ENCODE measurements at regions not wholly inside any gene's neighbourhood (a gene's known extent, or its start where the extent isn't known, plus 50 kb on each side); places are given as distances from the start of the nearest gene placed in this dataset.
"Not testable (repeated sequence)": the region's sequence is repeated elsewhere in the genome, so short reads cannot be mapped to it uniquely, and the experiment has no call there.

GRCh38 chr20:36082315-36082915 lies 72.1 kb upstream of the EPB41L1 start:
- no peak for TF ChIP-seq CTCF (IDR thresholded peaks at IDR 0.05; ENCODE audit: low read length)
- TF ChIP-seq EZH2 (IDR thresholded peaks at IDR 0.05; ENCODE audit: borderline replicate concordance, low read length) = no peak
- Histone ChIP-seq H3K36me3 (ENCODE audit: insufficient read depth, low read length) (no peaks in the 10 kb centered on the region), H3K4me1 (ENCODE audit: insufficient read depth, low read length, severe bottlenecking) (no peaks in the 10 kb centered on the region), H3K9me3 (ENCODE audit: low read length) (peaks cover 5% of the 10 kb centered on the region; the same call in 1 of the 2 replicates), H3K27me3 (ENCODE audit: insufficient read depth, low read length) (peaks cover 3% of the 10 kb centered on the region; the same call in 1 of the 2 replicates), H3K9me2 (ENCODE audit: low read depth, low read length) (no peaks in the 10 kb centered on the region), H3K79me2 (ENCODE audit: insufficient read depth, low read length) (no peaks in the 10 kb centered on the region), H3K27ac (ENCODE audit: low read depth, low read length, poor library complexity, severe bottlenecking) (no peak overlapping the region), H3F3A (ENCODE audit: insufficient read depth, low read length) (no peaks in the 10 kb centered on the region), H3K9ac (ENCODE audit: low read length) (no peak overlapping the region), H4K20me1 (ENCODE audit: insufficient read depth, low read length) (no peaks in the 10 kb centered on the region), H3K4me3 (ENCODE audit: low read depth, low read length, poor library complexity, severe bottlenecking) (no peak overlapping the region), H3K4me2 (ENCODE audit: low read length) (no peak overlapping the region), H2AFZ (ENCODE audit: low read length) (no peak overlapping the region)

GRCh38 chr20:36083200-36083599 lies 71.3 kb upstream of the EPB41L1 start:
- H3K9me2 ChIP-seq (ENCODE audit: low read depth, low read length); H3K4me3 ChIP-seq (ENCODE audit: low read depth, low read length, poor library complexity, severe bottlenecking); H3K79me2 ChIP-seq (ENCODE audit: insufficient read depth, low read length); H3K4me2 ChIP-seq (ENCODE audit: low read length); H3K4me1 ChIP-seq (ENCODE audit: insufficient read depth, low read length, severe bottlenecking); H3F3A ChIP-seq (ENCODE audit: insufficient read depth, low read length); H3K9me3 ChIP-seq (ENCODE audit: low read length); H4K20me1 ChIP-seq (ENCODE audit: insufficient read depth, low read length); H3K36me3 ChIP-seq (ENCODE audit: insufficient read depth, low read length); H2AFZ ChIP-seq (ENCODE audit: low read length); H3K27me3 ChIP-seq (ENCODE audit: insufficient read depth, low read length); H3K9ac ChIP-seq (ENCODE audit: low read length); H3K27ac ChIP-seq (ENCODE audit: low read depth, low read length, poor library complexity, severe bottlenecking): not testable (repeated sequence)

GRCh38 chr20:36084356-36084755 lies 70.2 kb upstream of the EPB41L1 start:
- no peaks in the 10 kb centered on the region for H3K36me3 ChIP-seq (ENCODE audit: insufficient read depth, low read length)
- H3K9me3 ChIP-seq (ENCODE audit: low read length) = peaks cover 5% of the 10 kb centered on the region; the same call in 1 of the 2 replicates
- no peak overlapping the region for H3K4me2 ChIP-seq (ENCODE audit: low read length)
- peaks cover 3% of the 10 kb centered on the region; the same call in 1 of the 2 replicates for H3K27me3 ChIP-seq (ENCODE audit: insufficient read depth, low read length)
- no peaks in the 10 kb centered on the region for H3F3A ChIP-seq (ENCODE audit: insufficient read depth, low read length)
- H3K27ac ChIP-seq (ENCODE audit: low read depth, low read length, poor library complexity, severe bottlenecking) = no peak overlapping the region
- no peak overlapping the region for H3K9ac ChIP-seq (ENCODE audit: low read length)
- H3K4me1 ChIP-seq (ENCODE audit: insufficient read depth, low read length, severe bottlenecking) = no peaks in the 10 kb centered on the region
- H2AFZ ChIP-seq (ENCODE audit: low read length) = no peak overlapping the region
- no peak for TF ChIP-seq CTCF (IDR thresholded peaks at IDR 0.05; ENCODE audit: low read length)
- TF ChIP-seq EZH2 (IDR thresholded peaks at IDR 0.05; ENCODE audit: borderline replicate concordance, low read length) = no peak
- no peaks in the 10 kb centered on the region for H3K79me2 ChIP-seq (ENCODE audit: insufficient read depth, low read length)
- no peaks in the 10 kb centered on the region for H4K20me1 ChIP-seq (ENCODE audit: insufficient read depth, low read length)
- no peak overlapping the region for H3K4me3 ChIP-seq (ENCODE audit: low read depth, low read length, poor library complexity, severe bottlenecking)
- no peaks in the 10 kb centered on the region for H3K9me2 ChIP-seq (ENCODE audit: low read depth, low read length)

All from OCI-LY1 (cell line).